SH-SY5Y (cell line): ENCODE measurements at regions not wholly inside any gene's neighbourhood (a gene's known extent, or its start where the extent isn't known, plus 50 kb on each side); places are given as distances from the start of the nearest gene placed in this dataset.

Experiments
- GATA2 ChIP-seq: IDR thresholded peaks from 2 replicates; pipeline ENCODE4 v1.6.1; 2011; ENCODE audit warnings: mild to moderate bottlenecking, low read depth, low read length
- GATA3 ChIP-seq: IDR thresholded peaks from 2 replicates; pipeline ENCODE4 v1.6.1; 2011; ENCODE audit warnings: low read depth, mild to moderate bottlenecking, low read length, moderate library complexity

- TF ChIP-seq GATA3: no peak
- no peak for TF ChIP-seq GATA2
Observed at GRCh38 chr7:77481615-77482014, 55.5 kb upstream of the PTPN12 start.
